ENCODE measurements at regions not wholly inside any gene's neighbourhood (a gene's known extent, or its start where the extent isn't known, plus 50 kb on each side); places are given as distances from the start of the nearest gene placed in this dataset.

DNA sequence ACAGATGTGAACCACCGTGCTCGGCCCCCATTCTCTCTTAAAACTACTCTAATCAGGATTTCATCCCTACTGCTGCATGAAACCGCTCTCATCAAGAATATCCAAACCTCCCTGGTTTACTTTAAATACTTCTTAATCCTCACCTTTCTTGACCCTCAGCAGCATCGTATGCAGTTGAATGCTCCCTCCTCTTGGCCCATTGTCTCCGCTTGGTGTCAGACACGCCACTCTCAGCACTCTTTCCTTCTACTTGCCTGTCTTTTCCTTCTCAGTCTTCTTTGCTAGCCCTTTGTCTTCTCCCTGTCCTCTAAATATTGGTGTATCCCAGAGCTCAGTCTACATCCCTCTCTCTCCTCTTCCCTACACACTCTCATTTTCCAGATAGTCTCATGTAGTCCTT lies 314.9 kb downstream of the MRPL39 start:
- DNase-seq: no peak
- TF ChIP-seq RFX5 (IDR thresholded peaks at IDR 0.05; ENCODE audit: low read depth, low read length) (no peak), MAZ (IDR thresholded peaks at IDR 0.05; ENCODE audit: borderline replicate concordance, low read depth, low read length) (no peak), BHLHE40 (IDR thresholded peaks at IDR 0.05; ENCODE audit: low read depth, low read length) (no peak), SMC3 (IDR thresholded peaks at IDR 0.05; ENCODE audit: low read depth, low read length) (no peak), CHD1 (IDR thresholded peaks at IDR 0.05; ENCODE audit: low read depth, low read length) (no peak), CTCF (conservative IDR thresholded peaks at IDR 0.05; ENCODE audit: low read depth, low read length) (no peak), POLR2A (IDR thresholded peaks at IDR 0.05; ENCODE audit: low read depth, low read length) (no peak), MXI1 (IDR thresholded peaks at IDR 0.05; ENCODE audit: borderline replicate concordance, low read depth, low read length) (no peak)
- TF ChIP-seq, protein P1, sequence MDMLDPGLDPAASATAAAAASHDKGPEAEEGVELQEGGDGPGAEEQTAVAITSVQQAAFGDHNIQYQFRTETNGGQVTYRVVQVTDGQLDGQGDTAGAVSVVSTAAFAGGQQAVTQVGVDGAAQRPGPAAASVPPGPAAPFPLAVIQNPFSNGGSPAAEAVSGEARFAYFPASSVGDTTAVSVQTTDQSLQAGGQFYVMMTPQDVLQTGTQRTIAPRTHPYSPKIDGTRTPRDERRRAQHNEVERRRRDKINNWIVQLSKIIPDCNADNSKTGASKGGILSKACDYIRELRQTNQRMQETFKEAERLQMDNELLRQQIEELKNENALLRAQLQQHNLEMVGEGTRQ (IDR thresholded peaks at IDR 0.05; ENCODE audit: low read depth, low read length): no peak
- intact Hi-C loops (cut with micrococcal nuclease): no loop called here
- no TSS peak for BruUV-seq (replicated peaks)
- POLR2A ChIA-PET (ENCODE audit: unreplicated experiment): no interaction called here
- Histone ChIP-seq H3K27ac (ENCODE audit: insufficient read depth, low read length) (no peak overlapping the region), H3K36me3 (ENCODE audit: control insufficient read depth, insufficient read depth, low read length) (no peaks in the 10 kb centered on the region), H2BK120ac (ENCODE audit: low read depth, low read length) (no peak overlapping the region), H3K4me2 (ENCODE audit: low read depth, low read length) (no peak overlapping the region), H3K27me3 (ENCODE audit: control insufficient read depth, insufficient read depth, low read length) (no peaks in the 10 kb centered on the region), H3K9me3 (ENCODE audit: control insufficient read depth, insufficient read depth, low read length) (no peaks in the 10 kb centered on the region), H3K9ac (ENCODE audit: low read depth, low read length) (no peak overlapping the region), H2AFZ (replicated peaks; ENCODE audit: low read length, poor library complexity) (no peak overlapping the region), H2BK20ac (ENCODE audit: low read depth, low read length) (no peak overlapping the region), H3K79me1 (ENCODE audit: low read depth in 1 of 2, low read length in 2 of 2) (no peaks in the 10 kb centered on the region), H3K9me1 (ENCODE audit: insufficient read depth, low read length) (no peaks in the 10 kb centered on the region), H2AK5ac (ENCODE audit: low read depth, low read length) (no peak overlapping the region), H3K23ac (ENCODE audit: low read depth, low read length) (no peak overlapping the region), H3K56ac (ENCODE audit: extremely low read depth, insufficient read depth, low read length) (no peak overlapping the region), H3K4me1 (ENCODE audit: control insufficient read depth, insufficient read depth, low read length) (no peaks in the 10 kb centered on the region), H3K18ac (ENCODE audit: low read depth, low read length) (no peak overlapping the region), H4K20me1 (ENCODE audit: insufficient read depth, low read length) (no peaks in the 10 kb centered on the region), H2AK9ac (replicated peaks; ENCODE audit: low read depth, low read length, poor library complexity) (no peak overlapping the region), H2BK15ac (ENCODE audit: low read depth, low read length) (no peak overlapping the region), H2BK5ac (ENCODE audit: low read depth, low read length, poor library complexity, severe bottlenecking) (no peak overlapping the region), H4K8ac (ENCODE audit: low read depth in 2 of 2, low read length in 2 of 2) (no peak overlapping the region), H4K91ac (ENCODE audit: insufficient read depth, low read depth, low read length) (no peak overlapping the region), H3K4ac (ENCODE audit: low read depth, low read length) (no peak overlapping the region), H3K14ac (replicated peaks; ENCODE audit: low read depth, low read length) (no peak overlapping the region), H3K4me3 (ENCODE audit: insufficient read depth, low read depth, low read length) (no peak overlapping the region), H4K5ac (ENCODE audit: low read depth, low read length) (no peak overlapping the region)
- 65% methylated on average over 2 of the region's 6 CpGs; no CpG with 5 or more reads in 1 of the 2 experiments for WGBS, 2 experiments (ENCODE audit: extremely low coverage in 2 of 2, insufficient read length in 1 of 2)
- CTCF ChIA-PET: no interaction called here
- in situ Hi-C loops (cut with MboI; ENCODE audit: low sequenced_read_pairs): no loop called here
- ATAC-seq (ENCODE audit: low read depth): no peak
- dilution Hi-C loops (cut with HindIII; ENCODE audit: low sequenced_read_pairs, unreplicated experiment): no loop called here

All from IMR-90 (cell line).